Mucosa of descending colon (tissue), 3 donors: ENCODE measurements at regions not wholly inside any gene's neighbourhood (a gene's known extent, or its start where the extent isn't known, plus 50 kb on each side); places are given as distances from the start of the nearest gene placed in this dataset.

Experiments
- ATAC-seq: fragments of 200-7000 bp; cut with Tn5 transposase; one replicate; pipeline ENCODE4 v1.9.1; 2020; ENCODE audit warnings: mild to moderate bottlenecking, moderate library complexity
- DNase-seq, 3 donors: peaks; one replicate each; pipeline ENCODE4 v3.0.0-alpha.2; 2020
- H3K36me3 ChIP-seq: fragments of 200-600 bp; one replicate; pipeline ENCODE4 v1.8.0; 2021; ENCODE audit warnings: low read depth, mild to moderate bottlenecking
- H3K4me1 ChIP-seq: fragments of 200-600 bp; one replicate; pipeline ENCODE4 v1.8.0; 2021; ENCODE audit warnings: low read depth, mild to moderate bottlenecking
- H3K4me3 ChIP-seq: fragments of 200-600 bp; one replicate; pipeline ENCODE4 v1.8.0; 2021; ENCODE audit warnings: mild to moderate bottlenecking
- H3K9me3 ChIP-seq: fragments of 200-600 bp; one replicate; pipeline ENCODE4 v1.8.0; 2021; ENCODE audit warnings: mild to moderate bottlenecking
- CTCF ChIP-seq: fragments of 200-600 bp; IDR thresholded peaks from one replicate; pipeline ENCODE4 v1.8.0; 2022; ENCODE audit warnings: antibody characterized with exemption, mild to moderate bottlenecking
- intact Hi-C, 2 donors: fragments of 100-400 bp; cut with DNase I in 1 of 2; cut with micrococcal nuclease in 1 of 2; formaldehyde crosslinking; loops; one replicate each; pipeline versions ENCODE4 v1.11.0 to v1.11.1; 2022; cut with DNase I, micrococcal nuclease
- donor health status: DM: no; HTN: no; CAD: no; lungs with moderate emphysema.
- donor health status: DM: no; HTN: no; CAD: no.
- donor health status: DM: no; HTN: yes; CAD: no.

DNA sequence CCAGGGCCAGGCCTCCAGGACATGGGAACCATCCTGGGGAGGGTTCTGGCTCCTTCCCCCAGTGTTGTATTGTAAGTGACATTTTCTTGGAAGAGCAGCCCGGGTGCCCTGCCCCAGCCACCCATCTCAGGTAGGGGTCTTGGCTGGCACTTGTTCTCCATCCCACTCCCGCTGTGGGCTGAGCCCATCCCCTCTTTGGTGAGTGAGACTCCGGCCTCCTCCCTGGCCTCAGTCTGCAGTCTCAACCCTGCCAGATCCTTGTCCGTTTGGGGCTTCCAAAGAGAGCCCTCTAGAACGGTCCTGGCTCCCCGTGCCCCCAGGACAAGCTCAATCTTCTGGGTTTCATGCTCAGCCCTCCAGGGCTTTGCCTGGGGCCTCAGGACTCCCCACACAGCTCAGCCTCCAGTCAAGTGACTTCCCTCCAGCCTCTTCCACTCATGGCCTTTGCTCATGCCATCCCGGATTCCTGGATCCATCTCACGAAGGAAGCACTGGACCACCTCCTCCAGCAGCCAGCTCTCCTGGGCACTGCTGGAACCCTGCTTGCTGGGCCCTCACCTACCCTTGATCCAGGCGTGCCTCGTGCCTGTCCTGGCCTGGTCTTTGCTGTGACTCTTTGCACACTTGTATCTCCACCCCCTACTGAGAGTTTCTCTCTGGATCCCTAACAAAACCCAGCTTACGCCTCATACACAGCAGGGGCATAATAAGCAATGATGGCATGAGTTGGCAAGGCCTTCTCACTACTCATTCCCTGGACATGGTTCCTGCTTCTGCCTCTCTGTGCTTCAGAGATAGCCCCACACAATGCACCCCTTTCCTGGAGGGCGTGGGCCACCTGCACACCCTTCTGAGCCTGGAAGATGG lies 297.4 kb upstream of the RTL1 start:
- intact Hi-C loops = no loop called here
- ATAC-seq (no peak), DNase-seq (no peak)
- Histone ChIP-seq H3K36me3 (no peaks in the 10 kb centered on the region), H3K4me1 (no peaks in the 10 kb centered on the region), H3K4me3 (no peak overlapping the region), H3K9me3 (peaks cover 7% of the 10 kb centered on the region)
- no peak for TF ChIP-seq CTCF

- DNase-seq (no peak), ATAC-seq (no peak)
- Histone ChIP-seq H3K9me3 (peaks cover 14% of the 10 kb centered on the region), H3K4me1 (no peaks in the 10 kb centered on the region), H3K36me3 (no peaks in the 10 kb centered on the region), H3K4me3 (no peak overlapping the region)
- intact Hi-C loops = no loop called here
- TF ChIP-seq CTCF = no peak
Measured at GRCh38 chr14:101201535-101202151, 298.1 kb upstream of the RTL1 start.

DNA sequence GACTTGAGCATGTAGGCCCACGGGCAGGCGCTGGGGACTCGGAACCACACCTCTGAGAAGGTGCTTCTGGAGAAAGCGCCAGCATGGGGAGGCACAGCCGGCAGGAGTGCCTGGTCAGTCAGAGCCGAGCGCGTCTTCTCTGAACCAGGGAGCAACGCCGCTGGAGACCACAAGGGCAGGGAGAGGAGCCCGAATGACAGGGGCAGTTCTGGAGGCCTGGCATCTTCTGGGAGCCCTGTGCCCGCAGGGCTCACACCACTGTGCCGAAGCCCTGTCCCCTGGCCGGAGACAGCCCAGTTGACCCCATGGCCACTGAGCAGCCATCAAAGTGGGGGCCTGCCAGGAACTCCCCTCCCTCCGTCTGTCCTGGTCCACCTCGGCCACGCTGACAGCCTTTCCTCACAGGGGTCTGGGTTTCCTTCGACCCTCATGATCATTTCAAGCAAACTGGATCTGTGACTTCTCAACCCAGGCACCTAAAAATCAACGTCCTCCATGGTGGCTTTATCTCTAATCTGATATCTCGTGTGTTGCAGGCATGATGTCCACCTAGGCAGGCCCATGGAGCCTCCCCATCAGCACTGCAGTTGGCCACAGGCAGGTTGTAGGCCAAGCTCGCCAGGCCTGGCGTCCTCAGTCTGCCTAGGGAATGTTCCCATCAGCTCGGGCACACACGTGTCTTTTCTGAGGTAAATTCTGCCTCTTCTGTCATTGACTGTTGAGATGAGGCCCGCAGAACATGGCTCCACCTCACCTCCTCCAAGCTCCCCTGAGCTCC lies 299.3 kb upstream of the RTL1 start:
- no peak for TF ChIP-seq CTCF
- intact Hi-C loops = no loop called here
- no peak overlapping the region for H3K4me3 ChIP-seq
- DNase-seq (no peak), ATAC-seq (no peak)
- no peaks in the 10 kb centered on the region for H3K4me1 ChIP-seq
- peaks cover 18% of the 10 kb centered on the region for H3K9me3 ChIP-seq
- H3K36me3 ChIP-seq = no peaks in the 10 kb centered on the region

DNA sequence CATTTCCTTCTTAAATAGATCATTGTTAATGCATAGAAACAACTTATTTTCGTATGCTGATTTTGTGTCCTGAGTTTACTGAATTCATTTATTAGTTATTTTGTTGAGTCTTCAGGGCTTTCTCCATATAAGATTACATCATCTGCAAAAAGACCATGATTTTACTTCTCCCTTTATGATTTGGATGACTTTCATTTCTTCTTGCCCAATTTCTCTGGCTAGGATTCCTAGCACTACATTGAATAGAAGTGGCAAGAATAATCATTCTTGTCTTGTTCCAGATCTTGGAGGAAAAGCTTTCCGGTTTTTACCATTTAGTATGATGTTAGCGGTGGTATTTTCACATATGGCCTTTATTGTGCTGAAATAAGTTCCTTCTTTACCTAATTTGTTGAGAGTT lies 303.0 kb upstream of the RTL1 start:
- TF ChIP-seq CTCF = no peak
- Histone ChIP-seq H3K4me1 (no peaks in the 10 kb centered on the region), H3K4me3 (no peak overlapping the region), H3K9me3 (peaks cover 45% of the 10 kb centered on the region), H3K36me3 (no peaks in the 10 kb centered on the region)
- DNase-seq (no peak), ATAC-seq (no peak)
- intact Hi-C loops = no loop called here

DNA sequence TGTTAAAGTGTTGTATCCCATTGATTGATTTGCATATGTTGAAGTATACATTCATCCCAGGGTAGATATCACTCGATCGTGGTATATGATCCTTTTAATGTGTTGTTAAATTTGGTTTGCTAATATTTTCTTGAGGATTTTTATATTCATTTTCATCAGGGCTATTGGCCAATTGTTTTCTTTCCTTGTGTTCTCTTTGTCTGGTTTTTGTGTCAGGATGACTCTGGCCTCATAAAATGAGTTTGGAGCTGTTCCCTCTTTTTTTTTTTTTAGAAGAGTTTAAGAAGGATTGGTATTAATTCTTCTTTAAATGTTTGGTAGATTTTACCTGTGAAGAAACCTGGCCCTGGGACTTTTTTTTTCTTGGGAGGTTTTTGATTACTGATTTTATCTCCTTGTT lies 303.5 kb upstream of the RTL1 start:
- intact Hi-C loops = no loop called here
- DNase-seq (no peak), ATAC-seq (no peak)
- no peaks in the 10 kb centered on the region for H3K4me1 ChIP-seq
- no peak for TF ChIP-seq CTCF
- no peaks in the 10 kb centered on the region for H3K36me3 ChIP-seq
- no peak overlapping the region for H3K4me3 ChIP-seq
- peaks cover 45% of the 10 kb centered on the region for H3K9me3 ChIP-seq
